Right atrium auricular region (tissue), 2 donors: ENCODE measurements at regions not wholly inside any gene's neighbourhood (a gene's known extent, or its start where the extent isn't known, plus 50 kb on each side); places are given as distances from the start of the nearest gene placed in this dataset.
"Not testable (repeated sequence)": the region's sequence is repeated elsewhere in the genome, so short reads cannot be mapped to it uniquely, and the experiment has no call there.

Experiments used
- DNase-seq: peaks from one replicate; pipeline ENCODE4 v3.0.0-alpha.2; 2019; ENCODE audit warnings: low spot score
- H3K27ac ChIP-seq, 2 donors: fragments of 200-600 bp; sonication (generic); 1 replicate in 1 of 2; 2 replicates in 1 of 2; pipeline ENCODE4 v1.5.1; 2016 to 2019
- H3K27me3 ChIP-seq, 2 donors: fragments of 200-600 bp; sonication (generic); one replicate each; pipeline versions ENCODE4 v1.5.1 to v1.6.0; 2017 to 2019
- H3K36me3 ChIP-seq: fragments of 200-600 bp; sonication (generic); one replicate; pipeline ENCODE4 v1.5.1; 2016
- H3K4me1 ChIP-seq, 2 donors: fragments of 200-600 bp; sonication (generic); one replicate each; pipeline versions ENCODE4 v1.5.1 to v1.6.0; 2017 to 2019
- H3K4me3 ChIP-seq, 2 donors: fragments of 200-600 bp; sonication (generic); 1 replicate in 1 of 2; 2 replicates in 1 of 2; pipeline ENCODE4 v1.5.1; 2017 to 2019; ENCODE audit warnings: mild to moderate bottlenecking in 1 of 2, moderate library complexity in 1 of 2
- H3K9me3 ChIP-seq, 2 donors: fragments of 200-600 bp; sonication (generic); one replicate each; pipeline ENCODE4 v1.5.1; 2019
- CTCF ChIP-seq, 2 donors: fragments of 200-600 bp; sonication (generic); IDR thresholded peaks; one replicate each; pipeline ENCODE4 v1.5.1; 2019; ENCODE audit warnings: antibody characterized with exemption in 2 of 2

DNA sequence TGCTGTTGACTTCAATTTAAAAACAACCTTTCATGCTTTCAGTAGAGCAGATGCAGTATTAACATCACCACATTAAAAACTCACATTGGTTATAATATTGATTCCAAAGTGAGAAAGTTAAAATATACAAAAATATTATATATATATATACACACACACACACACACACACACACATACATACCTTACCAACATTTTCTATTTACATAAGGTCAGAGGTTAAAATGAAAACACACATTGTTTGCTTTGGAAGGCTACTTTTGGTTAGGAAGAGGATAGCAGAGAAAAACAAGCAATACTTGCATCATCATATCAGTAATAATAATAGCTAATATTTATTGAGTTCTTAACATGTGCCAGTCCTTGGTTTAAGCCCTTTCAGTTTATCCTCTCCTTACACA is 226.5 kb downstream of the PPP4R3C start:
- H3K27ac ChIP-seq = no peak overlapping the region
- no peak overlapping the region for H3K4me3 ChIP-seq
- H3K9me3 ChIP-seq = no peaks in the 10 kb centered on the region
- no peaks in the 10 kb centered on the region for H3K4me1 ChIP-seq
- DNase-seq = no peak
- no peaks in the 10 kb centered on the region for H3K27me3 ChIP-seq
- H3K36me3 ChIP-seq = no peaks in the 10 kb centered on the region
- no peak for TF ChIP-seq CTCF (IDR thresholded peaks at IDR 0.05)

DNA sequence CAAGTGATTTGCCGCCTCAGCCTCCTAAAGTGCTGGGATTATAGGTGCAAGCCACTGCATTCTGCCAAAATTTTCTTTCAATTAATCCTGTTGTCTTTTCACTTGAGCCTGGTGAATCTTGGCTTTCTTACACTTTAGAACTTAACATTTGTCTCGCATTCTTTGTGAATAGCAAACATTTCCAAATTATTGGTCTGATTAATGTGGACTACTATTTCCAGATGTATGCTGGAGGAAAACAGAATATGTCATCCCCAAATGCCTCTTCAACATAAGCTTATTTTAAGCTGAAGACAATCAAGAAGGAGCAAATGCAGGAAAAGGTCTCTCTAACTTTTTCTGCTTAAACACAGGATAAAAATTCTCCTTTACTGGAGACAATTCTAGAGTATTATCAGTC is 233.4 kb downstream of the PPP4R3C start:
- TF ChIP-seq CTCF (IDR thresholded peaks at IDR 0.05) = no peak
- no peaks in the 10 kb centered on the region for H3K4me1 ChIP-seq
- H3K4me3 ChIP-seq = no peak overlapping the region
- H3K27ac ChIP-seq = no peak overlapping the region
- H3K36me3 ChIP-seq = no peaks in the 10 kb centered on the region
- no peaks in the 10 kb centered on the region for H3K27me3 ChIP-seq
- no peak for DNase-seq
- H3K9me3 ChIP-seq = no peaks in the 10 kb centered on the region

- TF ChIP-seq CTCF (IDR thresholded peaks at IDR 0.05) = no peak
Observed at GRCh38 chrX:27222661-27223060, 240.5 kb downstream of the PPP4R3C start.

GRCh38 chrX:27186671-27187070 is 276.5 kb downstream of the PPP4R3C start:
- peak; percentile 66 to 86 for TF ChIP-seq CTCF (IDR thresholded peaks at IDR 0.05)
- Histone ChIP-seq H3K9me3 (no peaks in the 10 kb centered on the region), H3K36me3 (no peaks in the 10 kb centered on the region), H3K27ac (no peak overlapping the region), H3K4me3 (no peak overlapping the region), H3K27me3 (no peaks in the 10 kb centered on the region), H3K4me1 (no peaks in the 10 kb centered on the region)
- DNase-seq = no peak

More at GRCh38 chrX:27222661-27223060, 240.5 kb downstream of the PPP4R3C start:
- Histone ChIP-seq H3K27ac (no peak overlapping the region), H3K4me1 (no peaks in the 10 kb centered on the region), H3K36me3 (no peaks in the 10 kb centered on the region), H3K4me3 (no peak overlapping the region), H3K27me3 (no peaks in the 10 kb centered on the region), H3K9me3 (no peaks in the 10 kb centered on the region)
- no peak for DNase-seq

DNA sequence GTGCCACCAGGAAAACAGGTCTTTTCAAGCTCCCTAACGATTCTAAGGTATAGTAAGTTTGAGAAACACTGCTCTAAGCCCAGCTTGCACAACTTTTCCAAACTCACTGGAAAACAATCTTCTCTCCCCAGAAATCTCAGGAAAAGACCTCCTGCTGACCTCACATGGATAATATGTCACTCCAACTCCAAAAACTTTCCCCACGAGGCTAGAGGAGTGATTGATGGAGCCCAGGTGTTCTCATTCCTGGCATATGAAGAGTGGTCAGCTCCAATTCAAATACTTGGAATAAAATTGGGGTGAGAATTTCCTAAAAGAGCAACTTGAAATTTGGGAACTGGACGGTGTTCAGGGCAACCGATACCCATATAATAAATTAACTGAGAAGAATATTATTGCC is 299.9 kb downstream of the PPP4R3C start:
- Histone ChIP-seq H3K4me1 (no peaks in the 10 kb centered on the region), H3K27me3 (no peaks in the 10 kb centered on the region), H3K36me3 (no peaks in the 10 kb centered on the region), H3K9me3 (no peaks in the 10 kb centered on the region), H3K4me3 (no peak overlapping the region), H3K27ac (no peak overlapping the region)
- no peak for DNase-seq
- no peak for TF ChIP-seq CTCF (IDR thresholded peaks at IDR 0.05)

DNA sequence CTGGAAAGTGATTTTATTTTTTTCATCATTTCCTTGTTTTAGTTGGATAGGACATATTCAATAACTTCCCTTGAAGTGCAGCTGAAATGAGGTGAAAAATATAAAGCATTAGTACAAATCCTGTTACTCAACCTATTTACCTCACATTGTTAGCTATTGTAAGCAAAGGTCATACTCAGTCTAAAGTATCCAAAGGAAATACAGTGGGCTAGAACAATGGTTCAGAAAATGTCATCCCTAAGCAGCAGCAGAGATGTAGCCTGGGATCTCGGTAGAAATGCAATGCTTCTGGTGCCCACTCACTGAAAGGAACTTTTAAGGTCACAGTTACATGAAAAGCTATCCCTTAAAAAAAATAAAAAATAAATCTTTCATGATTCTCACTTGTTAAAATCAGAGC is 300.6 kb downstream of the PPP4R3C start:
- Histone ChIP-seq H3K36me3 (no peaks in the 10 kb centered on the region), H3K4me1 (no peaks in the 10 kb centered on the region), H3K27ac (no peak overlapping the region), H3K9me3 (no peaks in the 10 kb centered on the region), H3K4me3 (no peak overlapping the region), H3K27me3 (no peaks in the 10 kb centered on the region)
- TF ChIP-seq CTCF (IDR thresholded peaks at IDR 0.05) = no peak
- no peak for DNase-seq

DNA sequence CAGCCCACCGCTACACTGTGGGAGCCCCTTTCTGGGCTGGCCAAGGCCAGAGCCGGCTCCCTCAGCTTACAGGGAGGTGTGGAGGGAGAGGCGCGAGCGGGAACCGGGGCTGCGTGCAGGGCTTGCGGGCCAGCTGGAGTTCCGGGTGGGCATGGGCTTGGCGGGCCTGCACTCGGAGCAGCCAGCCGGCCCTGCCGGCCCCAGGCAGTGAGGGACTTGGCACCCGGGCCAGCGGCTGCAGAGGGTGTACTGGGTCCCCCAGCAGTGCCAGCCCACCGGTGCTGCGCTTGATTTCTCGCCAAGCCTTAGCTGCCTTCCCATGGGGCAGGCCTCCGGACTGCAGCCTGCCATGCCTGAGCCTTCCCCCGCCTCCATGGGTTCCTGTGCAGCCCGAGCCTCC is 306.2 kb downstream of the PPP4R3C start:
- not testable (repeated sequence) for H3K4me1 ChIP-seq, H3K9me3 ChIP-seq, DNase-seq, H3K36me3 ChIP-seq, H3K27ac ChIP-seq, H3K27me3 ChIP-seq, H3K4me3 ChIP-seq
